22Rv1 (cell line): ENCODE measurements at regions not wholly inside any gene's neighbourhood (a gene's known extent, or its start where the extent isn't known, plus 50 kb on each side); places are given as distances from the start of the nearest gene placed in this dataset.

Experiments
- ZFX ChIP-seq: fragments of 450-650 bp; IDR thresholded peaks from 2 replicates; pipeline ENCODE4 v1.6.1; 2017; ENCODE audit warnings: antibody characterized with exemption, borderline replicate concordance
- TF ChIP-seq, protein P1 (sequence below): fragments of 450-650 bp; IDR thresholded peaks from 2 replicates; pipeline ENCODE4 v1.5.1; 2017; ENCODE audit warnings: mild to moderate bottlenecking

DNA sequence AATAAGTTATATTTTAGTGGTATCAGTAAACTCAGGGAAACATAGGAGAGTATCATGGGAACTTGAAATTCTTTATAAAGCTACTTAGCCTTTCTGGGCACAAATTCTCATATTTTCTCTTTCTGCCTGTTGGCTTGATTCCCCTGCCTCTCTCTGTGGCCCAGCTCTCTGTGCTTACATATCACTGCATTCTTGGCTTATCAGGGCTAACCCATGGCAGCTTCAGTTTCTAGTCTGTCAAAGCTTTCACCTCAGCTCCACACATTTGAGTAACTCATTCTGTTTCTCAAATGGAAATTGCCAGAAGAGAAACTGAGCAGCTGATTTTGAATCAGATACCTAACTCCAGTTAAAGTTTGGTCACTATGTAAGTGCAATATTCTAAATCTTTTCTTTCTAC is 713.1 kb downstream of the DNAJB9 start:
- TF ChIP-seq, protein P1, sequence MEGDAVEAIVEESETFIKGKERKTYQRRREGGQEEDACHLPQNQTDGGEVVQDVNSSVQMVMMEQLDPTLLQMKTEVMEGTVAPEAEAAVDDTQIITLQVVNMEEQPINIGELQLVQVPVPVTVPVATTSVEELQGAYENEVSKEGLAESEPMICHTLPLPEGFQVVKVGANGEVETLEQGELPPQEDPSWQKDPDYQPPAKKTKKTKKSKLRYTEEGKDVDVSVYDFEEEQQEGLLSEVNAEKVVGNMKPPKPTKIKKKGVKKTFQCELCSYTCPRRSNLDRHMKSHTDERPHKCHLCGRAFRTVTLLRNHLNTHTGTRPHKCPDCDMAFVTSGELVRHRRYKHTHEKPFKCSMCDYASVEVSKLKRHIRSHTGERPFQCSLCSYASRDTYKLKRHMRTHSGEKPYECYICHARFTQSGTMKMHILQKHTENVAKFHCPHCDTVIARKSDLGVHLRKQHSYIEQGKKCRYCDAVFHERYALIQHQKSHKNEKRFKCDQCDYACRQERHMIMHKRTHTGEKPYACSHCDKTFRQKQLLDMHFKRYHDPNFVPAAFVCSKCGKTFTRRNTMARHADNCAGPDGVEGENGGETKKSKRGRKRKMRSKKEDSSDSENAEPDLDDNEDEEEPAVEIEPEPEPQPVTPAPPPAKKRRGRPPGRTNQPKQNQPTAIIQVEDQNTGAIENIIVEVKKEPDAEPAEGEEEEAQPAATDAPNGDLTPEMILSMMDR, result no peak
- no peak for TF ChIP-seq ZFX
